Tibial nerve (tissue), 3 donors: ENCODE measurements at regions not wholly inside any gene's neighbourhood (a gene's known extent, or its start where the extent isn't known, plus 50 kb on each side); places are given as distances from the start of the nearest gene placed in this dataset.

Source experiments
- CTCF ChIP-seq, 5 experiments: fragments of 200-600 bp in 3 of 5; fragments of 450-650 bp in 2 of 5; sonication (generic) in 3 of 5; IDR thresholded peaks; one replicate each; pipeline ENCODE4 v1.5.1; 2016 to 2019; ENCODE audit warnings: antibody characterized with exemption in 5 of 5, mild to moderate bottlenecking in 3 of 5, moderate library complexity in 2 of 5
- POLR2A ChIP-seq, 2 donors: fragments of 450-650 bp; IDR thresholded peaks; one replicate each; pipeline ENCODE4 v1.6.1; 2017; ENCODE audit warnings: antibody characterized with exemption in 2 of 2, mild to moderate bottlenecking in 2 of 2, moderate library complexity in 2 of 2

- TF ChIP-seq CTCF (IDR thresholded peaks at IDR 0.05) (no peak), POLR2A (IDR thresholded peaks at IDR 0.05) (no peak)
Measured at GRCh38 chr4:123288309-123289025, 108.1 kb upstream of the SPRY1 start.
